ENCODE measurements at regions not wholly inside any gene's neighbourhood (a gene's known extent, or its start where the extent isn't known, plus 50 kb on each side); places are given as distances from the start of the nearest gene placed in this dataset.

DNA sequence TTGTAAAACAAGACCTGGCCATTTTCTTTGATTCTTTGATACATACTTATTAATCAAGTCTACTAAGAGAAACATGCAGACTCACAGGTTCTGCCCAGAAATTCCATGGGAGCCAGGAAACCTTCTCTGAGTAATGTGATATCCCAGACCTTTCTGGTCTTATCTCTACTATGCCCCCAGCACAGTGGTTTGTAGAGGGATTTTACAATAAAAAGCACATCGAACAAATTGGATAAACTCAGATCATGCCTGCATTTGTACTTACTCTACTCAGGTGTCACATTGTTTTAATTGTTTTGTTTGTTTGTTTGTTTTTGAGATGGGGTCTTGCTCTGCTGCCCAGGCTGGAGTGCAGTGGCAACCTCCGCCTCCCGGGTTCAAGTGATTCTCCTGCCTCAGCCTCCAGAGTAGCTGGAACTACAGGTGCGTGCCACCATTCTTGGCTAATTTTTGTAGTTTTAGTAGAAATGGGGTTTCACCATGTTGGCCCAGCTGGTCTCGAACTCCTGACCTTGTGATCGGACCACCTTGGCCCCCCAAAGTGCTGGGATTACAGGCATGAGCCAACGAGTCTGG is 179.5 kb downstream of the ZNF608 start:
- TF ChIP-seq POLR2A (IDR thresholded peaks at IDR 0.05), result no peak
- TF ChIP-seq, protein P1, sequence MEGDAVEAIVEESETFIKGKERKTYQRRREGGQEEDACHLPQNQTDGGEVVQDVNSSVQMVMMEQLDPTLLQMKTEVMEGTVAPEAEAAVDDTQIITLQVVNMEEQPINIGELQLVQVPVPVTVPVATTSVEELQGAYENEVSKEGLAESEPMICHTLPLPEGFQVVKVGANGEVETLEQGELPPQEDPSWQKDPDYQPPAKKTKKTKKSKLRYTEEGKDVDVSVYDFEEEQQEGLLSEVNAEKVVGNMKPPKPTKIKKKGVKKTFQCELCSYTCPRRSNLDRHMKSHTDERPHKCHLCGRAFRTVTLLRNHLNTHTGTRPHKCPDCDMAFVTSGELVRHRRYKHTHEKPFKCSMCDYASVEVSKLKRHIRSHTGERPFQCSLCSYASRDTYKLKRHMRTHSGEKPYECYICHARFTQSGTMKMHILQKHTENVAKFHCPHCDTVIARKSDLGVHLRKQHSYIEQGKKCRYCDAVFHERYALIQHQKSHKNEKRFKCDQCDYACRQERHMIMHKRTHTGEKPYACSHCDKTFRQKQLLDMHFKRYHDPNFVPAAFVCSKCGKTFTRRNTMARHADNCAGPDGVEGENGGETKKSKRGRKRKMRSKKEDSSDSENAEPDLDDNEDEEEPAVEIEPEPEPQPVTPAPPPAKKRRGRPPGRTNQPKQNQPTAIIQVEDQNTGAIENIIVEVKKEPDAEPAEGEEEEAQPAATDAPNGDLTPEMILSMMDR (IDR thresholded peaks at IDR 0.05), result no peak

All from right lobe of liver (tissue), 4 donors.